Left lung (tissue), 4 donors: ENCODE measurements at regions not wholly inside any gene's neighbourhood (a gene's known extent, or its start where the extent isn't known, plus 50 kb on each side); places are given as distances from the start of the nearest gene placed in this dataset.

Source experiments
- ATAC-seq: fragments of 200-7000 bp; cut with Tn5 transposase; one replicate; pipeline ENCODE4 v1.9.1; 2020; ENCODE audit warnings: moderate library complexity
- DNase-seq, 4 donors: peaks; one replicate each; pipeline ENCODE4 v3.0.0-alpha.2; 2013 to 2020
- H3K27ac ChIP-seq, 2 donors: fragments of 200-600 bp; sonication (generic) in 1 of 2; one replicate each; pipeline versions ENCODE4 v1.5.0 to v1.8.0; 2020 to 2021
- H3K27me3 ChIP-seq, 2 donors: fragments of 200-600 bp; sonication (generic) in 1 of 2; one replicate each; pipeline versions ENCODE4 v1.5.0 to v1.8.0; 2020 to 2021
- H3K36me3 ChIP-seq, 2 donors: fragments of 200-600 bp; sonication (generic) in 1 of 2; one replicate each; pipeline versions ENCODE4 v1.5.0 to v1.8.0; 2020 to 2021
- H3K4me1 ChIP-seq, 2 donors: fragments of 200-600 bp; one replicate each; pipeline ENCODE4 v1.8.0; 2021
- H3K4me3 ChIP-seq, 2 donors: fragments of 200-600 bp; sonication (generic) in 1 of 2; one replicate each; pipeline versions ENCODE4 v1.5.0 to v1.8.0; 2020 to 2021; ENCODE audit warnings: mild to moderate bottlenecking in 1 of 2
- H3K9me3 ChIP-seq, 2 donors: fragments of 200-600 bp; sonication (generic) in 1 of 2; one replicate each; pipeline versions ENCODE4 v1.5.0 to v1.8.0; 2020 to 2021
- intact Hi-C, 2 donors: fragments of 100-400 bp; cut with DNase I; formaldehyde crosslinking; loops; one replicate each; pipeline versions ENCODE4 v1.11.2 to v1.14.2; 2022
- TF ChIP-seq, protein P1 (sequence below), 2 donors: fragments of 200-600 bp; sonication (generic) in 1 of 2; IDR thresholded peaks; one replicate each; pipeline versions ENCODE4 v1.5.0 to v1.8.0; 2021; ENCODE audit warnings: antibody characterized with exemption in 2 of 2
- donor health status: DM: no; HTN: yes; CAD: no.
- donor health status: DM: no; HTN: no; CAD: no.

DNA sequence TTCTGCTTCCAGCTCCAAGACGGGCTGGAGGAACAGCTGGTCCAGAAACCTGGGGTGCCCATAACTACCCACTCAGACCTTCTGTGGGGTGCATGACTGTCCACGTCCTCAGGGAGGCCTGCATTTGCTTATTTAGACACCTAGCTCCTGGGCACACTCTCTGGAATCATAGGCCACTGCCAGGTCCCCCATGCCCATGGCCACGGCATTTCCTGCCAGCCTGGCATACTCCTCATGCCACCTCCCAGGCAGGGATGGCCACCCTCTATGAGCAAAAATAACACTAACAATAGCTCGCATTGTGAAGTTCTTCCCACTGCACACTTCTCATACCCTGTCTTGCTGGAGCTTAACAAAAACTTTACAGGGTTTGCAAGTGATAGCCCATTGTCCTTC is 166.9 kb upstream of the TPM1 start:
- Histone ChIP-seq H3K27ac (no peak overlapping the region), H3K36me3 (no peaks in the 10 kb centered on the region), H3K4me1 (peaks cover 0 to 11% of the 10 kb centered on the region in 2 donors), H3K9me3 (no peaks in the 10 kb centered on the region), H3K4me3 (no peak overlapping the region), H3K27me3 (no peaks in the 10 kb centered on the region)
- intact Hi-C loops, result no loop called here
- no peak for ATAC-seq
- DNase-seq, result no peak
- TF ChIP-seq, protein P1, sequence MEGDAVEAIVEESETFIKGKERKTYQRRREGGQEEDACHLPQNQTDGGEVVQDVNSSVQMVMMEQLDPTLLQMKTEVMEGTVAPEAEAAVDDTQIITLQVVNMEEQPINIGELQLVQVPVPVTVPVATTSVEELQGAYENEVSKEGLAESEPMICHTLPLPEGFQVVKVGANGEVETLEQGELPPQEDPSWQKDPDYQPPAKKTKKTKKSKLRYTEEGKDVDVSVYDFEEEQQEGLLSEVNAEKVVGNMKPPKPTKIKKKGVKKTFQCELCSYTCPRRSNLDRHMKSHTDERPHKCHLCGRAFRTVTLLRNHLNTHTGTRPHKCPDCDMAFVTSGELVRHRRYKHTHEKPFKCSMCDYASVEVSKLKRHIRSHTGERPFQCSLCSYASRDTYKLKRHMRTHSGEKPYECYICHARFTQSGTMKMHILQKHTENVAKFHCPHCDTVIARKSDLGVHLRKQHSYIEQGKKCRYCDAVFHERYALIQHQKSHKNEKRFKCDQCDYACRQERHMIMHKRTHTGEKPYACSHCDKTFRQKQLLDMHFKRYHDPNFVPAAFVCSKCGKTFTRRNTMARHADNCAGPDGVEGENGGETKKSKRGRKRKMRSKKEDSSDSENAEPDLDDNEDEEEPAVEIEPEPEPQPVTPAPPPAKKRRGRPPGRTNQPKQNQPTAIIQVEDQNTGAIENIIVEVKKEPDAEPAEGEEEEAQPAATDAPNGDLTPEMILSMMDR (IDR thresholded peaks at IDR 0.05), result no peak

DNA sequence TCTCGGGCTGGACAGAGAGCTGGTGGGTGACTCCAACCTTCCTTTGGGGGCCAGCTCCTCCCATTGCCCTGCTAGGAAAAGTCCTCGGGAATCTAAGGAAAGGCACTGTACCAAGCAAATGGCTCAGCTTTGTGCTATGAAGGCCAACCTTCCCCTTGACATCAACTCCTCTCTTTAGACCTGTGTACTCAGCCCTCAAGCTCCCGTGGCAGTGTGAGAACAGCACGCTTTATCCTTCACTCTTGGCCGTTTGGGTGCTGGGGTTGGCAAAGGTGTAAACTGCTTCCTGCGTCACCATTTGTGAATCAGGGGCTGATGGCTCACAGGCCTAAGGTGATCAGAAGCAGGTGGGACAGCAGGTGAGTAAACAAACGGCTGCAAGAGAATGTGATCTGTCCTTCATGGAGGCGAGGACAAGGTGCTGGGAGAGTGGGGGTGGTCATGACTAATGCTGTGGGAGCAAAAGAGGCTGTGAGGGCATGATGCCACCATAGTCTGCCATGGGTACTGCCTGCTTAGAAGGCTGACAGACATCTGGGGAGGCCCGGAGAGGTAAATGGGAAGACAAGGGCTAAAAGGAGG is 165.2 kb upstream of the TPM1 start:
- intact Hi-C loops, result no loop called here
- ATAC-seq, result no peak
- H3K27me3 ChIP-seq, result no peaks in the 10 kb centered on the region

DNA sequence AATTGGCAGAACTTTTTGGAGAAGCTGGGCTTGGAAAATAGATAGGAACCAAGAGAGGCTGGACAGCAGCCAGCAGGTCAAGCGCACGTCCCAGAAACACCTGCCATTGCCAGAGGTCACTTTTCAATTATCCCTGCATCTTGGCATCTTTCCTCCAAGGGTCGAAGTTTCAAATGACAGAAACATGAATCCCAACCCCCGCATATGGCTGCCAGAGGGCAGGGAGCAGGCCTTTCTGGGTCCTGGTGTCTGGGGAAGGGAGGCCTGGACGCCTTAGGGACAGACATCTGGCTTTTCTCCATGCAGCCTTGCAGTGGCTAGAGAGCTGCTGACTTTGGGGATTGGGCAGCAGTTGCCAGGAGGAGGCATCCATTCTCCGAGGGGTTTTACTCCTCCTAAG is 164.5 kb upstream of the TPM1 start:
- H3K4me3 ChIP-seq, result no peak overlapping the region
- DNase-seq, result no peak
- no peak for ATAC-seq
- intact Hi-C loops, result no loop called here
- H3K36me3 ChIP-seq, result no peaks in the 10 kb centered on the region
- peaks cover 0 to 11% of the 10 kb centered on the region in 2 donors for H3K4me1 ChIP-seq
- no peak overlapping the region for H3K27ac ChIP-seq
- H3K27me3 ChIP-seq, result no peaks in the 10 kb centered on the region
- no peaks in the 10 kb centered on the region for H3K9me3 ChIP-seq
- TF ChIP-seq, protein P1 (IDR thresholded peaks at IDR 0.05), result no peak

More for the DNA sequence above, 165.2 kb upstream of the TPM1 start:
- DNase-seq, result no peak
- TF ChIP-seq, protein P1 (IDR thresholded peaks at IDR 0.05), result no peak
- no peak overlapping the region for H3K4me3 ChIP-seq
- no peaks in the 10 kb centered on the region for H3K9me3 ChIP-seq
- peaks cover 0 to 11% of the 10 kb centered on the region in 2 donors for H3K4me1 ChIP-seq
- no peaks in the 10 kb centered on the region for H3K36me3 ChIP-seq
- H3K27ac ChIP-seq, result no peak overlapping the region

DNA sequence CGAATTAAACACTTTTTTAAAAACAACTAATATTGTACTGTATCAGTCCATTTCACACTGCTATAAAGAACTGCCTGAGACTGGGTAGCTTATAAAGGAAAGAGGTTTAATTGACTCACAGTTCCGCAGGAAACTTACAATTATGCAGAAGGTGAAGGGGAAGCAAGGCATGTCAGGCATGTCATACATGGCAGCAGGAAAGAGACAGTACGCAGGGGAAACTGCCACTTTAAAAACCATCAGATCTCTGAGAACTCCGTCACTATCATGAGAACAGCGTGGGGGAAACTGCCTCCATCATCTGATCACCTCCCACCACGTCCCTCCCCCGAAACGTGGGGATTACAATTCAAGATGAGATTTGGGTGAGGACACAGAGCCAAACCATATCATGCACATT is 162.8 kb upstream of the TPM1 start:
- Histone ChIP-seq H3K36me3 (no peaks in the 10 kb centered on the region), H3K27me3 (no peaks in the 10 kb centered on the region), H3K4me3 (no peak overlapping the region), H3K27ac (peak overlapping the region in 1 of 2 donors; percentile 13), H3K4me1 (peaks cover 0 to 11% of the 10 kb centered on the region in 2 donors), H3K9me3 (no peaks in the 10 kb centered on the region)
- intact Hi-C loops, result no loop called here
- TF ChIP-seq, protein P1 (IDR thresholded peaks at IDR 0.05), result no peak
- no peak for DNase-seq
- ATAC-seq, result peak; percentile 42

DNA sequence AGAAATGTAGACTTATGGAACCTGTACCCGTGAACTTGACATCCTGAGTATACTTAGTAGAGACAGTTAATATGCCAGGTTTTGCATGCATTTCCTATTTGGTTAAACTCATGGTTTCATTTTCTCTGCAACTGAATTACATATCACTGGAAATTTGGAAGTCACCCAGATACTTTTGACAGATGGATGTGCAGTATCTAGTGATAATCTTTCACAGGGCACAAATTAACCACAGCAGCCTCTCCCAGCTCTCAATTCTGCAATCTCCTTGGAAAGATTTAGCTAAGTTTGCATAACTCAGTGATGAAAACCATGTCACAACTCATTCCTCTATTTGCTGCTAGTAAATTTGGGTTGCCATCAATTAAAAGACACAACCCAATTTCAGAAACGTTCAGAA is 162.3 kb upstream of the TPM1 start:
- ATAC-seq (no peak), DNase-seq (no peak)
- TF ChIP-seq, protein P1 (IDR thresholded peaks at IDR 0.05), result no peak
- intact Hi-C loops, result no loop called here
- H3K27me3 ChIP-seq, result no peaks in the 10 kb centered on the region
- peaks cover 0 to 11% of the 10 kb centered on the region in 2 donors for H3K4me1 ChIP-seq
- H3K36me3 ChIP-seq, result no peaks in the 10 kb centered on the region
- H3K9me3 ChIP-seq, result no peaks in the 10 kb centered on the region
- no peak overlapping the region for H3K4me3 ChIP-seq
- H3K27ac ChIP-seq, result peak overlapping the region in 1 of 2 donors; percentile 13
